GM18505 (cell line): ENCODE measurements at regions not wholly inside any gene's neighbourhood (a gene's known extent, or its start where the extent isn't known, plus 50 kb on each side); places are given as distances from the start of the nearest gene placed in this dataset.
"Not testable (repeated sequence)": the region's sequence is repeated elsewhere in the genome, so short reads cannot be mapped to it uniquely, and the experiment has no call there.

Experiments used
- ATAC-seq: cut with Tn5 transposase; IDR thresholded peaks from one replicate; pipeline ENCODE4 v1.9.1; 2021; ENCODE audit not compliant: unreplicated experiment
- POLR2A ChIP-seq: IDR thresholded peaks from 4 replicates; pipeline ENCODE4 v1.6.1; 2011; ENCODE audit warnings: borderline replicate concordance; ENCODE audit not compliant: insufficient read depth, insufficient read length; ENCODE audit errors: extremely low read depth

- no peak for ATAC-seq
- TF ChIP-seq POLR2A: no peak
Measured at GRCh38 chr9:75461183-75461582, 372.9 kb downstream of the OSTF1 start.

GRCh38 chr9:75462866-75463265 lies 374.6 kb downstream of the OSTF1 start:
- TF ChIP-seq POLR2A: no peak
- no peak for ATAC-seq

GRCh38 chr9:75463871-75464270 lies 375.6 kb downstream of the OSTF1 start:
- no peak for TF ChIP-seq POLR2A
- ATAC-seq: no peak

- no peak for ATAC-seq
- TF ChIP-seq POLR2A: no peak
Measured at GRCh38 chr9:75464726-75465125, 376.4 kb downstream of the OSTF1 start.

GRCh38 chr9:75467142-75467541 lies 378.8 kb downstream of the OSTF1 start:
- ATAC-seq: no peak
- TF ChIP-seq POLR2A: no peak

- no peak for TF ChIP-seq POLR2A
- no peak for ATAC-seq
Measured at GRCh38 chr9:75471549-75472114, 383.3 kb downstream of the OSTF1 start.

GRCh38 chr9:75482566-75482965 lies 394.3 kb downstream of the OSTF1 start:
- TF ChIP-seq POLR2A: no peak
- ATAC-seq: no peak

- TF ChIP-seq POLR2A: no peak
- no peak for ATAC-seq
Measured at GRCh38 chr9:75483636-75484035, 395.3 kb downstream of the OSTF1 start.

GRCh38 chr9:75487856-75488718 lies 399.8 kb downstream of the OSTF1 start:
- ATAC-seq: no peak
- TF ChIP-seq POLR2A: no peak

GRCh38 chr9:75488719-75489110 lies 400.4 kb downstream of the OSTF1 start:
- no peak for TF ChIP-seq POLR2A
- ATAC-seq: no peak

- no peak for ATAC-seq
- TF ChIP-seq POLR2A: no peak
Measured at GRCh38 chr9:75490326-75490725, 400.1 kb upstream of the PCSK5 start.

- no peak for TF ChIP-seq POLR2A
- no peak for ATAC-seq
Measured at GRCh38 chr9:75491533-75491932, 398.9 kb upstream of the PCSK5 start.

- no peak for TF ChIP-seq POLR2A
- no peak for ATAC-seq
Measured at GRCh38 chr9:75499812-75500211, 390.7 kb upstream of the PCSK5 start.

GRCh38 chr9:75500479-75500878 lies 390.0 kb upstream of the PCSK5 start:
- no peak for ATAC-seq
- no peak for TF ChIP-seq POLR2A

GRCh38 chr9:75500940-75501339 lies 389.5 kb upstream of the PCSK5 start:
- ATAC-seq: not testable (repeated sequence)
